WTC11 (cell line): ENCODE measurements at regions not wholly inside any gene's neighbourhood (a gene's known extent, or its start where the extent isn't known, plus 50 kb on each side); places are given as distances from the start of the nearest gene placed in this dataset.

Source experiments
- ATAC-seq: fragments of 200-7000 bp; cut with Tn5 transposase; 2 replicates; pipeline ENCODE4 v1.10.0; 2021; ENCODE audit warnings: mild to moderate bottlenecking, moderate library complexity
- CTCF ChIA-PET: fragments of 300-600 bp; sonication (Branson Sonifier 250); formaldehyde crosslinking; loops from one replicate; lab custom pipeline; 2021; ENCODE audit warnings: antibody characterized with exemption; lab: Charles Lee
- POLR2A ChIA-PET: fragments of 350-600 bp; sonication (Branson Sonifier 250); formaldehyde crosslinking; loops from one replicate; lab custom pipeline; 2021; ENCODE audit warnings: antibody characterized with exemption; lab: Charles Lee
- DNase-seq: peaks from one replicate; pipeline ENCODE4 v3.0.0; 2021; ENCODE audit warnings: low spot score
- H3K27ac Mint-ChIP-seq: 2 replicates; pipeline ENCODE4 v1.8.0; 2021; ENCODE audit warnings: mixed read lengths
- H3K27me3 Mint-ChIP-seq: 2 replicates; pipeline ENCODE4 v1.8.0; 2021; ENCODE audit warnings: low read depth, mild to moderate bottlenecking, moderate library complexity, mixed read lengths
- H3K36me3 Mint-ChIP-seq: 2 replicates; pipeline ENCODE4 v1.8.0; 2021; ENCODE audit warnings: mixed read lengths
- H3K4me1 Mint-ChIP-seq: 2 replicates; pipeline ENCODE4 v1.8.0; 2022; ENCODE audit warnings: mixed read lengths
- H3K4me3 Mint-ChIP-seq: 2 replicates; pipeline ENCODE4 v1.8.0; 2021; ENCODE audit warnings: mild to moderate bottlenecking, moderate library complexity, mixed read lengths
- H3K9me3 Mint-ChIP-seq: 2 replicates; pipeline ENCODE4 v1.8.0; 2021; ENCODE audit warnings: mixed read lengths
- ARID4B ChIP-seq: sonication (generic); formaldehyde crosslinking; IDR thresholded peaks from 2 replicates; pipeline ENCODE4 v1.8.0; 2023; ENCODE audit warnings: missing genetic modification reagents, mild to moderate bottlenecking, borderline replicate concordance
- CDX4 ChIP-seq: fragments of 250-450 bp; sonication (Bioruptor Pico); IDR thresholded peaks from 2 replicates; pipeline ENCODE4 v1.9.0; 2021; ENCODE audit warnings: moderate library complexity, mild to moderate bottlenecking, inconsistent platforms, borderline replicate concordance
- E2F1 ChIP-seq: sonication (generic); formaldehyde crosslinking; IDR thresholded peaks from 2 replicates; pipeline ENCODE4 v1.8.0; 2022; ENCODE audit warnings: mild to moderate bottlenecking, missing genetic modification reagents
- ETV6 ChIP-seq: sonication (generic); formaldehyde crosslinking; IDR thresholded peaks from 2 replicates; pipeline ENCODE4 v1.8.1; 2022; ENCODE audit warnings: mild to moderate bottlenecking, missing genetic modification reagents
- FOXP1 ChIP-seq: sonication (generic); formaldehyde crosslinking; IDR thresholded peaks from 2 replicates; pipeline ENCODE4 v1.8.0; 2022; ENCODE audit warnings: missing genetic modification reagents, mild to moderate bottlenecking, moderate library complexity, borderline replicate concordance
- JUN ChIP-seq: sonication (generic); formaldehyde crosslinking; IDR thresholded peaks from 2 replicates; pipeline ENCODE4 v1.8.0; 2023; ENCODE audit warnings: mild to moderate bottlenecking, missing genetic modification reagents
- MXD4 ChIP-seq: fragments of 250-450 bp; sonication (Bioruptor Pico); IDR thresholded peaks from 2 replicates; pipeline ENCODE4 v1.8.0; 2021; ENCODE audit warnings: mild to moderate bottlenecking, moderate library complexity, borderline replicate concordance
- MYBL2 ChIP-seq: sonication (generic); formaldehyde crosslinking; IDR thresholded peaks from 2 replicates; pipeline ENCODE4 v1.8.1; 2023; ENCODE audit warnings: mild to moderate bottlenecking, moderate library complexity, missing genetic modification reagents
- NFYB ChIP-seq: sonication (generic); formaldehyde crosslinking; conservative IDR thresholded peaks from 2 replicates; pipeline ENCODE4 v1.8.0; 2022; ENCODE audit warnings: low read depth, missing genetic modification reagents
- PRDM15 ChIP-seq: sonication (generic); formaldehyde crosslinking; IDR thresholded peaks from 2 replicates; pipeline ENCODE4 v1.8.0; 2022; ENCODE audit warnings: missing genetic modification reagents
- PRRX2 ChIP-seq: fragments of 250-450 bp; sonication (Bioruptor Pico); IDR thresholded peaks from 2 replicates; pipeline ENCODE4 v1.8.0; 2021; ENCODE audit warnings: mild to moderate bottlenecking
- SOX15 ChIP-seq: fragments of 250-450 bp; sonication (Bioruptor Pico); IDR thresholded peaks from 2 replicates; pipeline ENCODE4 v1.9.0; 2021; ENCODE audit warnings: mild to moderate bottlenecking
- ZNF121 ChIP-seq: sonication (generic); formaldehyde crosslinking; IDR thresholded peaks from 2 replicates; pipeline ENCODE4 v1.8.0; 2023; ENCODE audit warnings: missing genetic modification reagents
- ZNF281 ChIP-seq: sonication (generic); formaldehyde crosslinking; IDR thresholded peaks from 2 replicates; pipeline ENCODE4 v1.8.0; 2023; ENCODE audit warnings: mild to moderate bottlenecking, missing genetic modification reagents
- TF ChIP-seq, protein P1 (sequence below): sonication (generic); formaldehyde crosslinking; IDR thresholded peaks from 2 replicates; pipeline ENCODE4 v1.8.1; 2023; ENCODE audit warnings: mild to moderate bottlenecking, missing genetic modification reagents
- TF ChIP-seq, protein P2 (sequence below): sonication (generic); formaldehyde crosslinking; IDR thresholded peaks from 2 replicates; pipeline ENCODE4 v1.8.0; 2022; ENCODE audit warnings: mild to moderate bottlenecking, missing genetic modification reagents
- TF ChIP-seq, protein P3 (sequence below): sonication (generic); formaldehyde crosslinking; IDR thresholded peaks from 2 replicates; pipeline ENCODE4 v1.8.1; 2023; ENCODE audit warnings: mild to moderate bottlenecking, moderate library complexity, missing genetic modification reagents
- TF ChIP-seq, protein P4 (sequence below): fragments of 250-450 bp; sonication (Bioruptor Pico); IDR thresholded peaks from 2 replicates; pipeline ENCODE4 v1.9.0; 2021; ENCODE audit warnings: mild to moderate bottlenecking

- TF ChIP-seq MYBL2 (CRISPR knock-in tag) (no peak), CDX4 (CRISPR knock-in tag) (no peak), MXD4 (CRISPR knock-in tag) (no peak), ZNF281 (CRISPR knock-in tag) (no peak), E2F1 (no peak), PRDM15 (CRISPR knock-in tag) (no peak), FOXP1 (CRISPR knock-in tag) (no peak), NFYB (no peak), PRRX2 (CRISPR knock-in tag) (no peak), ETV6 (no peak), ARID4B (CRISPR knock-in tag) (no peak), SOX15 (CRISPR knock-in tag) (no peak), JUN (no peak), ZNF121 (CRISPR knock-in tag) (no peak)
- TF ChIP-seq, protein P1, sequence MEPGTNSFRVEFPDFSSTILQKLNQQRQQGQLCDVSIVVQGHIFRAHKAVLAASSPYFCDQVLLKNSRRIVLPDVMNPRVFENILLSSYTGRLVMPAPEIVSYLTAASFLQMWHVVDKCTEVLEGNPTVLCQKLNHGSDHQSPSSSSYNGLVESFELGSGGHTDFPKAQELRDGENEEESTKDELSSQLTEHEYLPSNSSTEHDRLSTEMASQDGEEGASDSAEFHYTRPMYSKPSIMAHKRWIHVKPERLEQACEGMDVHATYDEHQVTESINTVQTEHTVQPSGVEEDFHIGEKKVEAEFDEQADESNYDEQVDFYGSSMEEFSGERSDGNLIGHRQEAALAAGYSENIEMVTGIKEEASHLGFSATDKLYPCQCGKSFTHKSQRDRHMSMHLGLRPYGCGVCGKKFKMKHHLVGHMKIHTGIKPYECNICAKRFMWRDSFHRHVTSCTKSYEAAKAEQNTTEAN (CRISPR knock-in tag), result no peak
- TF ChIP-seq, protein P2, sequence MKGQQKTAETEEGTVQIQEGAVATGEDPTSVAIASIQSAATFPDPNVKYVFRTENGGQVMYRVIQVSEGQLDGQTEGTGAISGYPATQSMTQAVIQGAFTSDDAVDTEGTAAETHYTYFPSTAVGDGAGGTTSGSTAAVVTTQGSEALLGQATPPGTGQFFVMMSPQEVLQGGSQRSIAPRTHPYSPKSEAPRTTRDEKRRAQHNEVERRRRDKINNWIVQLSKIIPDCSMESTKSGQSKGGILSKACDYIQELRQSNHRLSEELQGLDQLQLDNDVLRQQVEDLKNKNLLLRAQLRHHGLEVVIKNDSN (CRISPR knock-in tag), result no peak
- TF ChIP-seq, protein P3, sequence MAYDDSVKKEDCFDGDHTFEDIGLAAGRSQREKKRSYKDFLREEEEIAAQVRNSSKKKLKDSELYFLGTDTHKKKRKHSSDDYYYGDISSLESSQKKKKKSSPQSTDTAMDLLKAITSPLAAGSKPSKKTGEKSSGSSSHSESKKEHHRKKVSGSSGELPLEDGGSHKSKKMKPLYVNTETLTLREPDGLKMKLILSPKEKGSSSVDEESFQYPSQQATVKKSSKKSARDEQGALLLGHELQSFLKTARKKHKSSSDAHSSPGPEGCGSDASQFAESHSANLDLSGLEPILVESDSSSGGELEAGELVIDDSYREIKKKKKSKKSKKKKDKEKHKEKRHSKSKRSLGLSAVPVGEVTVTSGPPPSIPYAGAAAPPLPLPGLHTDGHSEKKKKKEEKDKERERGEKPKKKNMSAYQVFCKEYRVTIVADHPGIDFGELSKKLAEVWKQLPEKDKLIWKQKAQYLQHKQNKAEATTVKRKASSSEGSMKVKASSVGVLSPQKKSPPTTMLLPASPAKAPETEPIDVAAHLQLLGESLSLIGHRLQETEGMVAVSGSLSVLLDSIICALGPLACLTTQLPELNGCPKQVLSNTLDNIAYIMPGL, result no peak
- TF ChIP-seq, protein P4, sequence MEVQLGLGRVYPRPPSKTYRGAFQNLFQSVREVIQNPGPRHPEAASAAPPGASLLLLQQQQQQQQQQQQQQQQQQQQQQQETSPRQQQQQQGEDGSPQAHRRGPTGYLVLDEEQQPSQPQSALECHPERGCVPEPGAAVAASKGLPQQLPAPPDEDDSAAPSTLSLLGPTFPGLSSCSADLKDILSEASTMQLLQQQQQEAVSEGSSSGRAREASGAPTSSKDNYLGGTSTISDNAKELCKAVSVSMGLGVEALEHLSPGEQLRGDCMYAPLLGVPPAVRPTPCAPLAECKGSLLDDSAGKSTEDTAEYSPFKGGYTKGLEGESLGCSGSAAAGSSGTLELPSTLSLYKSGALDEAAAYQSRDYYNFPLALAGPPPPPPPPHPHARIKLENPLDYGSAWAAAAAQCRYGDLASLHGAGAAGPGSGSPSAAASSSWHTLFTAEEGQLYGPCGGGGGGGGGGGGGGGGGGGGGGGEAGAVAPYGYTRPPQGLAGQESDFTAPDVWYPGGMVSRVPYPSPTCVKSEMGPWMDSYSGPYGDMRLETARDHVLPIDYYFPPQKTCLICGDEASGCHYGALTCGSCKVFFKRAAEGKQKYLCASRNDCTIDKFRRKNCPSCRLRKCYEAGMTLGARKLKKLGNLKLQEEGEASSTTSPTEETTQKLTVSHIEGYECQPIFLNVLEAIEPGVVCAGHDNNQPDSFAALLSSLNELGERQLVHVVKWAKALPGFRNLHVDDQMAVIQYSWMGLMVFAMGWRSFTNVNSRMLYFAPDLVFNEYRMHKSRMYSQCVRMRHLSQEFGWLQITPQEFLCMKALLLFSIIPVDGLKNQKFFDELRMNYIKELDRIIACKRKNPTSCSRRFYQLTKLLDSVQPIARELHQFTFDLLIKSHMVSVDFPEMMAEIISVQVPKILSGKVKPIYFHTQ (CRISPR knock-in tag), result no peak
- DNase-seq (no peak), ATAC-seq (no peak)
- Mint-ChIP-seq H3K4me1 (peaks cover 19% of the 10 kb centered on the region), H3K9me3 (peaks cover 4% of the 10 kb centered on the region; the same call in 1 of the 2 replicates), H3K27me3 (no peaks in the 10 kb centered on the region), H3K27ac (no peak overlapping the region), H3K36me3 (no peaks in the 10 kb centered on the region), H3K4me3 (no peak overlapping the region)
- ChIA-PET POLR2A (no interaction called here), CTCF (no interaction called here)
These were observed 153.2 kb upstream of the MEF2C start for GRCh38 chr5:89036166-89036565.
